ENCODE measurements at regions not wholly inside any gene's neighbourhood (a gene's known extent, or its start where the extent isn't known, plus 50 kb on each side); places are given as distances from the start of the nearest gene placed in this dataset.

GRCh38 chr1:234546387-234546704 lies 63.6 kb downstream of the IRF2BP2 start:
- no peak for TF ChIP-seq CTCF (IDR thresholded peaks at IDR 0.05)
- no peak for TF ChIP-seq POLR2A (IDR thresholded peaks at IDR 0.05)

Data from lower leg skin (tissue), 3 donors.